Calu3 (cell line): ENCODE measurements at regions not wholly inside any gene's neighbourhood (a gene's known extent, or its start where the extent isn't known, plus 50 kb on each side); places are given as distances from the start of the nearest gene placed in this dataset.
"Not testable (repeated sequence)": the region's sequence is repeated elsewhere in the genome, so short reads cannot be mapped to it uniquely, and the experiment has no call there.

ENCODE experiments used
- BruUV-seq: library from RNA; stranded (reverse); fragments of 400-500 nt; replicated peaks from 2 replicates; lab custom pipeline; 2021; lab: Mats Ljungman, UMichigan
- CTCF ChIA-PET: fragments of 300-600 bp; sonication (Branson Sonifier 250); formaldehyde crosslinking; loops from one replicate; lab custom pipeline; 2022; ENCODE audit warnings: antibody characterized with exemption; lab: Charles Lee
- DNase-seq: peaks from one replicate; pipeline ENCODE4 v3.0.0; 2022
- H3K27ac Mint-ChIP-seq: one replicate; pipeline ENCODE4 v1.8.0; 2022; ENCODE audit warnings: mixed read lengths; ENCODE audit not compliant: unreplicated experiment
- H3K27me3 Mint-ChIP-seq: one replicate; pipeline ENCODE4 v1.8.0; 2022; ENCODE audit warnings: mixed read lengths; ENCODE audit not compliant: unreplicated experiment
- H3K36me3 Mint-ChIP-seq: one replicate; pipeline ENCODE4 v1.8.0; 2022; ENCODE audit warnings: mild to moderate bottlenecking, moderate library complexity, mixed read lengths; ENCODE audit not compliant: insufficient read depth, unreplicated experiment
- H3K4me1 Mint-ChIP-seq: one replicate; pipeline ENCODE4 v1.8.0; 2022; ENCODE audit warnings: mild to moderate bottlenecking, low read depth, mixed read lengths; ENCODE audit not compliant: unreplicated experiment
- H3K4me3 Mint-ChIP-seq: one replicate; pipeline ENCODE4 v1.8.0; 2022; ENCODE audit warnings: mild to moderate bottlenecking, low read depth, moderate library complexity, mixed read lengths; ENCODE audit not compliant: unreplicated experiment
- H3K9me3 Mint-ChIP-seq: one replicate; pipeline ENCODE4 v1.8.0; 2022; ENCODE audit warnings: low read depth, mixed read lengths; ENCODE audit not compliant: unreplicated experiment
- CTCF ChIP-seq: fragments of 200-600 bp; IDR thresholded peaks from one replicate; pipeline ENCODE4 v1.8.0; 2022; ENCODE audit warnings: antibody characterized with exemption; ENCODE audit not compliant: unreplicated experiment
- intact Hi-C: fragments of 100-400 bp; cut with micrococcal nuclease; formaldehyde crosslinking; loops from one replicate; pipeline ENCODE4 v1.10.0; 2022; ENCODE audit not compliant: unreplicated experiment

DNA sequence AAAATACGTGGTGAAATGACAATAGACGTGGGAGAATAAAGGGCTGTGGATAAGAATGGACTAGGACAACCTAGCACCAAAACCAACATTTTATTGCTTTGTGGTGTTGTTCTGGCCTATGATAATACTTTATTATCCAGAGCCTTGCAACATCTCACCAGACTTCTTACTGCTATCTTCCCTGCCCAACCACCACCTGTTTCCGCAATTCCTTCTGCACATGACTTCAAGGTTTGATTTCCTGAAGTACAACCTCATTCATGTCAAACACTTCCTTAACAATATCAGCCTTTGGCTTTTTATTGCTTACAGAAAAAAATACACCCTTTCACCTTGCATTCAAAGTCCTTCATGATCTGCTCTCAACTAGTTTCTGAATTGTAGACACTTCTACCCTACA is 84.8 kb downstream of the RTL3 start:
- H3K36me3 Mint-ChIP-seq, result no peaks in the 10 kb centered on the region
- DNase-seq, result no peak
- H3K9me3 Mint-ChIP-seq, result no peaks in the 10 kb centered on the region
- H3K4me3 Mint-ChIP-seq, result no peak overlapping the region
- intact Hi-C loops, result no loop called here
- CTCF ChIA-PET, result no interaction called here
- TF ChIP-seq CTCF, result no peak
- no peak overlapping the region for H3K27ac Mint-ChIP-seq
- no peaks in the 10 kb centered on the region for H3K4me1 Mint-ChIP-seq
- BruUV-seq, result no TSS peak
- H3K27me3 Mint-ChIP-seq, result no peaks in the 10 kb centered on the region

GRCh38 chrX:78573630-78574029 is 85.5 kb downstream of the RTL3 start:
- TF ChIP-seq CTCF, result no peak
- intact Hi-C loops, result no loop called here
- Mint-ChIP-seq H3K27ac (no peak overlapping the region), H3K4me1 (no peaks in the 10 kb centered on the region), H3K27me3 (no peaks in the 10 kb centered on the region), H3K9me3 (no peaks in the 10 kb centered on the region), H3K4me3 (no peak overlapping the region), H3K36me3 (no peaks in the 10 kb centered on the region)
- DNase-seq, result no peak
- BruUV-seq, result no TSS peak
- CTCF ChIA-PET, result no interaction called here

GRCh38 chrX:78571849-78572248 is 87.3 kb downstream of the RTL3 start:
- Mint-ChIP-seq H3K36me3 (no peaks in the 10 kb centered on the region), H3K4me1 (no peaks in the 10 kb centered on the region), H3K27me3 (no peaks in the 10 kb centered on the region), H3K4me3 (no peak overlapping the region), H3K9me3 (no peaks in the 10 kb centered on the region), H3K27ac (no peak overlapping the region)
- intact Hi-C loops, result no loop called here
- CTCF ChIA-PET, result no interaction called here
- no peak for DNase-seq
- BruUV-seq, result no TSS peak
- TF ChIP-seq CTCF, result no peak

- intact Hi-C loops, result loop anchor here (1.0 to 10.0 kb wide), 4 partner anchors 331 to 897 kb away; no protein-coding TSS in a partner anchor
- no TSS peak for BruUV-seq
- no peak overlapping the region for H3K4me3 Mint-ChIP-seq
- no peak overlapping the region for H3K27ac Mint-ChIP-seq
- H3K4me1 Mint-ChIP-seq, result no peaks in the 10 kb centered on the region
- CTCF ChIA-PET, result interaction anchor here (0.7 kb wide), 2 partner anchors 184 to 894 kb away, joined by 3 read pairs; no protein-coding TSS in a partner anchor
- no peaks in the 10 kb centered on the region for H3K36me3 Mint-ChIP-seq
- DNase-seq, result no peak
- H3K9me3 Mint-ChIP-seq, result no peaks in the 10 kb centered on the region
- TF ChIP-seq CTCF, result no peak
- no peaks in the 10 kb centered on the region for H3K27me3 Mint-ChIP-seq
These were observed 103.6 kb downstream of the RTL3 start for GRCh38 chrX:78555401-78555980.

DNA sequence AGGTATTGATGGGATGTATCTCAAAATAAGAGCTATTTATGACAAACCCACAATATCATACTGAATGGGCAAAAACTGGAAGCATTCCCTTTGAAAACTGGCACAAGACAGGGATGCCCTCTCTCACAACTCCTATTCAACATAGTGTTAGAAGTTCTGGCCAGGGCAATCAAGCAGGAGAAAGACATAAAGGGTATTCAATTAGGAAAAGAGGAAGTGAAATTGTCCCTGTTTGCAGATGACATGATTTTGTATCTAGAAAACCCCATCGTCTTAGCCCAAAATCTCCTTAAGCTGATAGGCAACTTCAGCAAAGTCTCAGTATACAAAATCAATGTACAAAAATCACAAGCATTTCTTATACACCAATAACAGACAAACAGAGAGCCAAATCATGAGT is 106.5 kb downstream of the RTL3 start:
- H3K27ac Mint-ChIP-seq, CTCF ChIA-PET, H3K9me3 Mint-ChIP-seq, BruUV-seq, H3K36me3 Mint-ChIP-seq, H3K4me3 Mint-ChIP-seq, H3K4me1 Mint-ChIP-seq, H3K27me3 Mint-ChIP-seq, DNase-seq: not testable (repeated sequence)
- intact Hi-C loops, result loop anchor here (10.0 kb wide), 1 partner anchor 862 kb away; no protein-coding TSS in a partner anchor
